ENCODE measurements at regions not wholly inside any gene's neighbourhood (a gene's known extent, or its start where the extent isn't known, plus 50 kb on each side); places are given as distances from the start of the nearest gene placed in this dataset.

DNA sequence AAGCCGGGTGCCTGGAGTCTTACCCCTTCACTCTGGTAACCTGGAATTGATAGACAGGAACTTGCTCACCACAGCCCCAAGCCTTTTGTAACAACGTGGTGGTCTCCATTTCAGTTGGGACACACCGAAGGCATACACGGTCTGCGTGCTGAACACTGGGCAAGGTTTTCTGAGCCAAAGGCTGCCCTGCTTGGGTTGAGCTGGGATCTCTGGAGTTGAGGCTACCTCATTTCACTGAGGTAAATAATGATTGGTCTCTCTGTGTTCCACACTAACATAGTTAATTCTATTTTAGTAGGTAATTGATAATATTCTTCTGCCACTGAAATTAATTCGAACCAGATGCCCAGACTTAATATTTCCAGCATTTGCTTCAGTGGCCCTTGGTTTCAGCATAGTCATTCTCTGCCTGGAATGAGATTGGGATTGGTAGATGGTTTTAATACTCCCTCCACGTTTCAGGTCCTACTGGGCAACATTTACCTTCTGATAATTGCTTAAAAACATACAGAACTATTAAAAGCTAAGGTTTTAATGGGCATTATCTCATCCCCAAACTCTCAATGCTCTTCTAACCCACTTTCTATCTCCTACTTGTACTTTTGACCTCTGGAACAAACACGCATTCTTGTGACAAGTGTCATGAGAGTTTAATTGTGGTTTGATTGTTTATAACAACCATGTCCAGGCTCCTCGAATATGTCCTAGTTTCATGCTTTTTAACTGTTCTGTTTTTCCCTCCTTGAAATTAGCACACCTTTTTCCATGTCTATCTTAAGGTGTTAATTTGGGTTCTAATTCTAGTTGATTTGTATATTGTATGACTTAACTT is 202.3 kb upstream of the KLF6 start:
- no peak for DNase-seq (ENCODE audit: low spot score)

DNA sequence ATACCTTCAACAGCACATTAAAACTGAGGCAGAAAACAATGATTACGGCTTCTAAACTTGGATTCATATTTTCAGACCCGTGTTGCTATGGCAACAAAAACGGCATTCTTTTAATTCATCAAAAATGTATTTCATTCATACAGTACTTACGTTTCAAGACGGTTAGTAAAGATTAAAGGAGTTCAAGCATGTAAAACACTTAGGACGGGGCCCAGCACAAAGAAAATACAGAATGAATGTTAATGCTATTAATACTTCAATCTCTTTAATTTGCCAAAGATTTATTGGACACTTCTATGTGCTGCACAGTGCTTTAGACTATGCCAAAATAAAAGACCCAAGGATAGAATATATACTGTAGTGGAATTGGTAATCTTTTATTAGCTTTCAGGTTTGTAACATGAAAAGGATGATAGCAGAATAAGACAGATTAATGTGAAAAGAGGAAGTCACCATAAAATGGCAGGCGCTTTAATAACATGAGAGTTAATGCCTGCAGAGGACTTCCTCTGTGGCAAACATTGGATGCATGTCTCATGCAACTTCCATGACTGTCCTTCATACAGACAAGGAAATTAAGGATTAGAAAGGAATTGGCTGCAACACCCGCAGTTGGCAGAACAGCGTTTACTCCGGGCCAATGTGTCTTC is 201.6 kb upstream of the KLF6 start:
- DNase-seq (ENCODE audit: low spot score), result no peak

DNA sequence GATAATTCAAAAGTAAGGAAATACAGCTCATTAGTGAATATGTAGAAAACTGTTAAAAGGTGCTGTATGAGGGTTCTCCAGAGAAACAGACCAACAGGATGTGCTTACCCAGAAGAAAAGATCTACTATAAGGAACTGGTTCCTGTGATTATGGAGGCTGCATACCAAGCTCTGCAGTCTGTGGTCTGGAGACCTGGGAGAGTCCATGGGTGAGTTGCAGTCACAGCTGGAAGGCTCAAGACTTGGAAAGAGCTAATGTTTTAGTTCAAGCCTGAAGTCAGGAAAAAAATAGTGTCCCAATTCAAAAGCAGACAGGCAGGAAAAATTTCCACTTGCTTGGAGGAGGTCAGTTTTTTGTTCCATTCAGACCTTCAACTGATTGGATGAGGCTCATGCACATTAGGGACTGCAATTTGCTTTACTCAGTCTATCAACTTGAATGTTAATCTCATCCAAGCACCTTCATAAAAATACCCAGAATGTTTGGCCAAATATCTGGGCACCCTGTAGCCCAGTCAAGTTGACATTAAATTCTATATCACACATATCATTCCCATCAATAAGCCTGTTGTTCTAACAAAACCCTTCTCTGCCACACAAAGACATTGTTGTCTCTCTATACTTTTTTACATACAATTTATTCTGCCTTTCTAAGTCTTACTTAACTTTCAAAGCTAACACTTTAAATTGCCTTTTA is 197.9 kb upstream of the KLF6 start:
- no peak for DNase-seq (ENCODE audit: low spot score)

DNA sequence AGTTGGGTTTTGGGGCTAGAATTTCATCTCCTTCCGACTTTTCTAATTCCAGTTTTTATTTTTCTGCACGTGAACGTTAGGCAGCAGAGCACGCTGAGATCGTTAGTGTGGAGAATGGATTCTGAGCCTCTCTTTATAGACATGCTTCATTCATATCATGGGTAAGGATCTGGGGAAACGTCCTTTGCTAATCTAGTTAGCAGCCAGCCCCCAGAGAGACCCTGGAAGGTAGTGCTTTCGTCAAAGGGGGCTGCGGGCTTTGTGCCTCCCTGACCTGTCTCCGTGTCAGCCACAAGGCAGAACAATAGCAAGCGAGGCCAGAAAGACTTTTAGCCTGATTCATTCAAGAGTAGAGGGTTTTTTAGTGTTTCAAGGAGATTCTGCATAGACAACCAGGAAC is 196.3 kb upstream of the KLF6 start:
- no peak for DNase-seq (ENCODE audit: low spot score)

DNA sequence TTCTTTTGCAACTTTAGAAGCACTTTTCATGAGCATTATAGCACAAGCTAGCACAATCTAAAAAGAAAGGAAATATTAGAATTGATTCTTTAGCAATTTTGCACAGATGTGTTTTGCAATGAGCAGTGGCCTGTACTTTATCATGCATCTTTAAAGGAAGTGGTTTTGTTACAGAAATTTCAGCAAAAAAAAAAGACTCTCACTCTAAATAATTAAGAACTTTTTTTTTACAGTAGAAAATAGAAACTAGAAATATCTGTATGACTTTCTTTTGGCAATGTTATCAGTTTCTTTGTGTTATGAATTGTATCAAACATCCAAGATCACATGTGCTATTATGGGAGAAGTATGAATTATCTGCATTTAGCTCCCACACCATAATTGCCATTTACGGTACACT is 195.7 kb upstream of the KLF6 start:
- no peak for DNase-seq (ENCODE audit: low spot score)

DNA sequence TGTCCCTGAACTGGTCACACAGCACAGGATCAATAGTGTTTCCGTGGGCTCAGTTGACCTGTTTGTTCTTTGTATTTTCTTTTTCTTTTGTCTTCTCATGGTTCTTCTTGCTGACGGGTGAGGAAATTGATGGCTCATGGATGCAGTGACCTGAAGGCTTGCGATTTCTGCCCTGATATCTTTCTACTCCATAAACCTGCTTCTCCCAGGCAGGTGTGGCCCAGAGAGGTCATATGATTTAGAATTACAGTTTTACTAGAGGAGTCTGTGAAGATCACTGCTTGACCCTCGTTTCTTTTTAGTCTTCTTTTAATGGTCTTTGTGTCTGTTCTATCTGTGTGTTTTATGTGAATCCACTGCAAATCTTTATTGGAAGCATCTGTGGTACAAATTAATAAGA is 195.1 kb upstream of the KLF6 start:
- no peak for DNase-seq (ENCODE audit: low spot score)

DNA sequence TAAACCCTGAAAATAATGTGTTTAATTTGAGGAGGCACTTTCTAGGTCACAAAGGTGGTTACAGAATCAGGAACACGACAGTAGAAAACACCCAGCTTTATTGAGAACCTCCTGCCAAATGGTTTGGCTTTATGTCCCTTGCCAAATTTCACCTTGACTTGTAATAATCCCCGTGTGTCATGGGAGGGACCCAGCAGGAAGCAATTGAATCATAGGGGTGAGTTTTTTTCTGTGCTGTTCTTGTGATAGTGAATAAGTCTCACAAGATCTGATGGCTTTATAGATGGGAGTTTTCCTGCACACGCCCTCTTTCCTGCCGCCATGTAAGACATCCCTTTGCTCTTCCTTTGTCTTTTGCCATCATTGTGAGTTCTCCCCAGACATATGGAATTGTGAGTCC is 193.8 kb upstream of the KLF6 start:
- DNase-seq (ENCODE audit: low spot score), result no peak

DNA sequence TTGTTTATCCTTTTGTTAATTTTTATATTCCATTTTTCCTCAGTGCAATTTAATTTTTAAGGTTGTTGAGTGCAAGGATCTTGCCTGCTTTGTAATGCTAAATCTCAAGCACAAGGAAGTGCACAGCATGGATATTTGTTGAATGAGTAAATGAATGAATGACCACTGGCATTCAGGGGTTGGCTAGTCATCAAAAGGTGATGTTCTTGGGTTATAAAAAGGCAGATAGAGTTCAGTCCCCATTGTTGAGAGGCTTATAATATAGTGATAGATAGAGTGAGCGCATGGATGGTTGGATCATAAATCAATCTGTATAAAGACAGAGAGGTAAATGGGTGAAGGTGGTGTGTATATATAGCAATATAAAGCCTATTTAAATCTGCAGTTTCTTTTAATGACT is 193.2 kb upstream of the KLF6 start:
- DNase-seq (ENCODE audit: low spot score), result no peak

DNA sequence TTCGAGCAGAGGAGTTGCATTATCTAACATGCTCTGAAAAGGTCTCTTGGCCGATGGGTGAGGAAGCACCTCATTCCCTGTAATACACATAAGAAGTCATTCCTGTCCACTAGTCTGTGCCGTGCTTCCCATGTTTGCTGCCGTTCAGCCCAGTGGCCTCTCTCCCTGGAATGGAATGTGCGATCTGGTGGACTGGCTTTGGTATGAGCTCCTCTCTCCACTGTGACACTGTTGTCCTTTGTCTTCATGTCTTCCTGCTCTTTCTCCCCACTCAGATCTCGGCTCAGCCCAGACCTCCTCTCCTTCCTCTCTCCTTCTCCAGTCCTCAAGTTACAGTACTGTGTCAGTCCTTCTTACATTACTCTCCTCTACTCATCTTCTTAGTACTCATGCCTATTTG is 192.8 kb upstream of the KLF6 start:
- no peak for DNase-seq (ENCODE audit: low spot score)

DNA sequence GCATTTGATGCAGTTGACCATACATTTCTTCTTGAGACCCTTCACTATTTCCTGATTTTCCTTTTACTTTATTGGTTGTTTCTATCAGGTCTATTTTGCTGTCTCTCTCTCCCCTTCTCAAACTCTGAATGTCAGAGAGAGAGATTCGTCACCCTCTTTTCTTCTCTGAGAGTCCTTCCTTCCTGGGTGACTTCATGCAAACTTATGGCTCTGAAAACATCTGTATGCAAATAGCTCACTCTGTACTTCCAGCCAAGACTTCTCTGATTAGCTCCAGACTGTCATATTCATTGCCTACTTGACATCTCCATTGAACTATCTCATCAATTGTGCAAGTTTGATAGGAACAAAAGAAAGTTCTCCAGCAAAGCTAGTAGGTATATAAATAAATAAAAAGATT is 191.7 kb upstream of the KLF6 start:
- DNase-seq (ENCODE audit: low spot score), result no peak

DNA sequence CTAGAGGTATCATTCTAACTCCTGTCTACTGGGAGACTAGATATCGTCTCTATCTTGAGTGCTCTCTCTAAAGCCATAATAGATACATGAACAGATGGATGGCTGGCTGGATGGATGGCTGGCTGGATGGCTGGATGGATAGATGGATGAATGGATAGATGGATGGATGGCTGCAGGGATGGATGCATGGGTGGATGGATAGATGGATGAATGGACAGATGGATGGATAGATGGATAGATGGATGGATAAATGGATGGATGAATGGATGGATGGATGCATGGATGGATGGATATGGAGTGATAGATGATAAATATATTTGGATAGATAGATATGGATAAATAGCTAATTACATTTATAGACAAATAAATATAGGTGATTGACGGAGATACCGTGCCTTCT is 191.2 kb upstream of the KLF6 start:
- no peak for DNase-seq (ENCODE audit: low spot score)

DNA sequence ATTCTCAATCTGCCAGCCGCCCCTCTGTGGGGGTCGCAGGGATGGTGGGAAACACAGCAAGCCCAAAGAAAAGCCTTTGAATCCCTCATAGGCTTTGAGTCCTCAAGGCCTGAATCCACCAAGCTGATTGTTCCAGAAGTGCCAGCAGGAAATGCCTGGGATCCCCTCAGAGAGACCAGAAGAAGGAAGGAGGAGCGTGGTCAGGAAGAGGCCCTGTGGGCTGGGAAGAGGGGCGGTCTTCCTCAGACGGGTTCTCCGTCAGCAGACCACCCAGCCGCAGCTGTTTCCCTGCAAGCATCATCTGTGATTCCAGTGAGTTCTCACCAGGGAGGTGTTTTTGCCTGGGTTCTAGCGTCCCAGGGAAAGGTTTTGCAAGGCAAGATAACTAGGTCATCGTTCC is 190.0 kb upstream of the KLF6 start:
- DNase-seq (ENCODE audit: low spot score), result no peak

DNA sequence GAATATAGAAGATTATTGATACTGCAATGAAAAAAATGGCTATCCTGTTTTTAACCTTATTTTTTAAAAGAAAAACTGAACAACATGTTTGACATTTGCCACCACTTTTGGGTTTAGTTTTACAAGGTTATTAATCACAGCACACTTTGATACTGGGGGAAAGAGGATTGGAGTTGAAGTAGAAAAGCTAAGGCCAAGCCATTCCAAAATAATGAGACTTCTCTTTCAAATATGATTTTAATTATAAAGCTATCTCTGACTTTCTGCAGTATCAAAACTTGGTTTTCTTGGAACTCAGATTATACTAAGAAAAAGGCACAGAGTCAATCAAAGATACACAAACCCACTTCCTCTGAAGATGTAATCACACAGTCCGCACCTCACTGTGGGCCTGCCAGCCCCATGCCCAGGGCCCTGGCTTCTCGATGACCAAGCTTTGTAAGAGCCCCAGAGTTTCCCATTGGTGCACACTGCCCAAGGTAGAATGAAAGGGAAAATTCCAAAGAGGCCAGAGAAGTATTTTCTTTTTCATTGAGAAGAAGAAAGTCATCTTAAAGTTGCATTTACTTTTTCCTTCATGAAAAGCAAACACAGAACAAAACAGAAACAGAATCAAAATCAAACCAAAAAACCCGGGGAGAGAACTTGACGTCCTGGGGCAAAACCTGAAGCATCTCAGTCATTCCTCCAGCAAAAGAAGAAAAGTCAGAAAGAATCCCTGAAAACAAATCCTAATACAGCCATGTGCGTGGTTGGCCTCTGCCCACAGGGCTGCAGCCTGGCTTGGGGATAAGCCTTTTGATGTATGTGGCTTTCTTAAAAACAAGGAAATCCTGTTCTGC is 187.7 kb upstream of the KLF6 start:
- DNase-seq (ENCODE audit: low spot score), result no peak

DNA sequence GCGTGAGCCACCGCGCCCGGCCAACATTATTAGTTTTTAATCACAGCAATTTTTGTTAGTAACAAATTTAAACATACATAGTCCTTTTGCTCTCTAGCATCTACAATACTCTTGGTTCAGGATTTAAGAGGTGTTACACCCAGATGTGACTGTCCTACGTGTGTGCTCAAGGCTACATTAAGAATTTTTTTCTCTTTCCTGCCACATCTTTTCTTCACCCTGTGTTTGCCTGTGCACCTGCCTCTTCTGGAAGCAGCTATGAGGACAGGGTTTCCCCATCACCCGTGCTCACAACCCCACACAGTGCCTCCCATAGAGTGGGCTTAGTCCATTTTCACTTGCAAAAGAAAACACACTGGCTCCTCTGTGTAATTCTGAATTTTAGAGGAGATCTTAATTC is 186.7 kb upstream of the KLF6 start:
- no peak for DNase-seq (ENCODE audit: low spot score)

DNA sequence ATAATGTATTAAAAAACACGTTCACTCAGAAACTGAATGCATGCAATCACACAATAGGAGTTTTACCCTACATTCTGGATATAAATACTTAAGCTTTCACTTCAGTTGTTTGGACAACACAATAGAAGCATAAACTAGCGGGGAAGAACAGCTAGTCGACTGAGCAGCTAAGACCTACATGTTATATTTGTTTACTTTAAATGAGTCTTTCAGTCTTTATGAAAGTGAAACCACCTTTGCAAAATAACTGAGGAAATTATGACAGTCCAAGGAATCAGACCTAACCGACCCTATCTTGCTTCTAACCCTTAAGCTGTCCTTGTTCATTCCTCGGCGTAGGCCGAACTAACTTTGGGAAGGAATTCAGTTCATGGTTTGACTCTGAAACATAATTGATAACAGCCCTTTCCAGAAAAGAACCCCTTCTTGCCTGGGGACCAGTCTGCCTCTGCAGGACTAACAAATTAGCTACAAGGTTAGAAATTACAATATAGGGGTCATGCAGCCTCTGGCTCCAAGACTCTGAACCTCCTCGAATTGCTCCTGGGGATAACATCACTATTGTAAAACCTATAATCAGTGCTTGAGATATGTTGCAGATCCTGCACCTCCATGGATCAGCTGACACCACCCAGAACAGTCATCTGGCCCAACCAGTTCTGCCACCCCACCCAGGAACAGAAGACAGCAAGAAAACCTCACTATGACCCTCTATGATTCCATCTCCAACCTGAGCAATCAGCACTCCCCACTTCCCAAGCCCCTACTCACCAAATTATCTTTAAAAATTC is 185.1 kb upstream of the KLF6 start:
- no peak for DNase-seq (ENCODE audit: low spot score)

DNA sequence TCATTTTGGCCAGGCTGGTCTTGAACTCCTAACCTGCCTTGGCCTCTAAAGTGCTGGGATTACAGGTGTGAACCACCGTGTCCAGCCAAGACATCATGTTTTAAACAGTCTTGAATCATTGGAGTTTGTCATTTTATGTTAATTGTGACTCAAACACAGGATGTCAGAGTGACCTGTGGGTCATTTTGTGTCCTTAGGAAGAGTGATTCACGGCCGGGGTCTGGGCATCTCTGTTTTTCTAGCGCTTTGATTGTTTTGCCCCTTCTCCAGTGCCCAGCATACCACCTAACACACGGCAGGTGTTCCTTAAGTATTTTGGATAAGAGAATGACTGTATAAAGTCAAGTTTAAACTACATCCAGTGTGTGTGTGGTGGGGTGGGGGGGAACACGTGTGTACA is 183.7 kb upstream of the KLF6 start:
- DNase-seq (ENCODE audit: low spot score), result no peak

DNA sequence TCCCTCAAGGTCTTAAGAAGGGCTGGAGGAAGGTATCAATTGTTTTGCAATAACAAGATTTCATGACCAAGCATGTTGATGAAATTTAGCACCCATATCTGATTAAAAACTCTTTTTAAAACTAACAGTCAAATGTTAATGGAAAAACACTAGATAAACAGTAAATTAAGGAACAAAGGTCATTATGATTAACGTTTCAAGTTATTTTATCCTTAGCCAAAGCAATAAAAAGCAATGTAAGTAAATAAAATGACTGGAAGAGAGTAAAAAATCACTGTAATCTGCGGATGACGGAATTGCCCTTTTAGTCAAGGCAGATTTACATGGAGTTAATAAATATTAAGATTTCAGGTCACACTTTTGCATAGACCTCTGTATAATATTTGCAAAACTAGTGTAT is 179.5 kb upstream of the KLF6 start:
- DNase-seq (ENCODE audit: low spot score), result no peak

DNA sequence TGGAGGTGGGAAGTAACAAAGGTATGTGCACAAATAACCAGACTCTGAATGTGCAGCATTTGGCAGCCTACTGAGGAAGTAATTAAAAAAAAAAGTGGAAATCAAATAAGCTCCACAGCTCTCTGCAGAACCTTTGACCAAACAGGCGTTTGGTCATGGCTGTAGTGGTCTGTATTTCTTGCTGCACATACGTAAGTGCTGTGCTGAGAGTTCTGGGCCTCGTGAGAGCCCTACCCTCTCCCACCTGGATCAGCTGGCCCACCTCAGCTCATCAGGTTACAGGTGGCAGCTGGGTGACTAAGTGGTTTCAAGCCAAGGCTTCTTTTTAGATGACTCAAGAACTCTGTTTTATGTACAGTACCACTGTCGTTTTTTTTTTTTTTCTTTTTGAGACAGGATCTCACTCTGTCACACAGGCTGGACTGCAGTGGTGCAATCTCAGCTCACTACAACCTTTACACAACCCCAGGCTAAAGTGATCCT is 178.2 kb upstream of the KLF6 start:
- DNase-seq (ENCODE audit: low spot score), result no peak

DNA sequence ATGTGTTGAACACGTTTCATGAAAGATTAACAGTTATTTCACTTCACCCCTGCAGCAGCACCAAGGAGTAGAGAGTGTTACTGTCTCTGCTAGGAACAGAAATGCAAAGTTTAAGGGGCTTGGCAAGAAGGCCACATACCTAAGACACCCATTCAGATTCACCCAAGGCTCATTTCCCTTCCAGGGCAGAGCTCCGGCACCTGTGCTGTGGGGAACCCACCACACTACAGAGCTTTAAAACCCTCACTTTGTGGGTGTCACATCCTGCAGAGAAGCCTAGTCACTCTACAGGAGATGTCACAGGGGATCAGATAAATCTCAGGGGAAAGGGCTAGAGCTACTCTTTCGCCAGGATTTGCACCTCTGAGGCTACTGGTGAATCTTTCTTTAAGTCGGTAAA is 176.1 kb upstream of the KLF6 start:
- no peak for DNase-seq (ENCODE audit: low spot score)

DNA sequence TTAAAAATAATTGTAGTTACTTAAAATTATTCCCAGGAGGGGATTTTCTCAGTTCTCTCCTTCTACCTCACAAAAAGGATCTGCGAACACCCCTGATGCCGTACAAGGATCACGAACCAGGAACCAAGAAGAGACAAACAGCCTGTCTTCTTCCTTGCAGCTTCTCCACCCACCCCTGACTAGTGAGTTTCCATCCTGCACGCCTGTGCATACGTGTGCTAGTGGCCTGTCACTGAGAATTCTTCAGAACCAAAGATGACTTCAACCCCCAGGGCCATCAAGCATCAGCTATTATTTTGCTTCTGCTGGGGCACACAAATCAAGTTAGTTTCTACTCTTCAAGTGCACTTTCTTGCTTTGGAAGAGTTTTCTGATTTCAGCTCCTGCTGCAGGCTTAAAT is 175.5 kb upstream of the KLF6 start:
- DNase-seq (ENCODE audit: low spot score), result no peak

Measured in RKO (cell line).